HAP-1 (cell line): ENCODE measurements at regions not wholly inside any gene's neighbourhood (a gene's known extent, or its start where the extent isn't known, plus 50 kb on each side); places are given as distances from the start of the nearest gene placed in this dataset.
A peak's percentile ranks its signal among the peaks of the same experiment; 100 is the strongest.

Experiments
- DNase-seq, 2 experiments: peaks; one replicate each; pipeline ENCODE4 v3.0.0-alpha.2; 2016 to 2020; ENCODE audit warnings: low spot score in 2 of 2
- H3K27me3 ChIP-seq: fragments of 250-450 bp; sonication (Bioruptor Pico); 2 replicates; pipeline ENCODE4 v1.5.1; 2020; ENCODE audit warnings: low read depth, mild to moderate bottlenecking, moderate library complexity
- H3K36me3 ChIP-seq: fragments of 250-450 bp; sonication (Bioruptor Pico); replicated peaks from 2 replicates; pipeline ENCODE4 v1.5.1; 2020; ENCODE audit warnings: mild to moderate bottlenecking
- H3K4me1 ChIP-seq: fragments of 250-450 bp; sonication (Bioruptor Pico); 2 replicates; pipeline ENCODE4 v1.5.1; 2020; ENCODE audit warnings: mild to moderate bottlenecking
- H3K4me3 ChIP-seq: fragments of 250-450 bp; sonication (Bioruptor Pico); 2 replicates; pipeline ENCODE4 v1.5.1; 2020; ENCODE audit warnings: mild to moderate bottlenecking, moderate library complexity
- H3K9me3 ChIP-seq: fragments of 250-450 bp; sonication (Bioruptor Pico); 2 replicates; pipeline ENCODE4 v1.5.1; 2020; ENCODE audit warnings: mild to moderate bottlenecking, moderate library complexity
- in situ Hi-C: fragments of 300-500 bp; cut with MboI; formaldehyde crosslinking; loops from 3 replicates; pipeline ENCODE4 v1.14.3; 2020; ENCODE audit warnings: low sequenced_read_pairs, inconsistent platforms, mixed read lengths

GRCh38 chr5:154588091-154588774, 110.2 kb upstream of the HAND1 start:
- Histone ChIP-seq H3K9me3 (no peaks in the 10 kb centered on the region), H3K4me3 (no peak overlapping the region), H3K27me3 (peaks cover 11% of the 10 kb centered on the region), H3K4me1 (no peaks in the 10 kb centered on the region), H3K36me3 (no peaks in the 10 kb centered on the region)
- in situ Hi-C loops, result no loop called here
- no peak for DNase-seq

GRCh38 chr5:154587123-154588026, 109.3 kb upstream of the HAND1 start:
- DNase-seq, result no peak
- Histone ChIP-seq H3K4me1 (no peaks in the 10 kb centered on the region), H3K9me3 (no peaks in the 10 kb centered on the region), H3K27me3 (peaks cover 9% of the 10 kb centered on the region), H3K36me3 (no peaks in the 10 kb centered on the region), H3K4me3 (no peak overlapping the region)
- in situ Hi-C loops, result no loop called here

- no peak for DNase-seq
- H3K4me3 ChIP-seq, result no peak overlapping the region
- in situ Hi-C loops, result no loop called here
These were observed 105.7 kb upstream of the HAND1 start for GRCh38 chr5:154583671-154584177.

GRCh38 chr5:154580422-154580821, 102.4 kb upstream of the HAND1 start:
- Histone ChIP-seq H3K27me3 (peaks cover 8% of the 10 kb centered on the region), H3K4me1 (no peaks in the 10 kb centered on the region), H3K4me3 (no peak overlapping the region), H3K9me3 (no peaks in the 10 kb centered on the region), H3K36me3 (no peaks in the 10 kb centered on the region)
- no peak for DNase-seq
- in situ Hi-C loops, result no loop called here

More at GRCh38 chr5:154583671-154584177, 105.7 kb upstream of the HAND1 start:
- peaks cover 9% of the 10 kb centered on the region for H3K27me3 ChIP-seq
- H3K9me3 ChIP-seq, result no peaks in the 10 kb centered on the region
- no peaks in the 10 kb centered on the region for H3K4me1 ChIP-seq
- H3K36me3 ChIP-seq, result no peaks in the 10 kb centered on the region

GRCh38 chr5:154577416-154577815, 99.4 kb upstream of the HAND1 start:
- DNase-seq, result no peak
- no peaks in the 10 kb centered on the region for H3K36me3 ChIP-seq
- peaks cover 8% of the 10 kb centered on the region for H3K27me3 ChIP-seq
- H3K4me1 ChIP-seq, result no peaks in the 10 kb centered on the region
- no peaks in the 10 kb centered on the region for H3K9me3 ChIP-seq
- no peak overlapping the region for H3K4me3 ChIP-seq
- in situ Hi-C loops, result no loop called here

- H3K9me3 ChIP-seq, result no peaks in the 10 kb centered on the region
- in situ Hi-C loops, result no loop called here
- H3K27me3 ChIP-seq, result peaks cover 8% of the 10 kb centered on the region
These were observed 98.4 kb upstream of the HAND1 start for GRCh38 chr5:154576429-154576806.

GRCh38 chr5:154575546-154576428, 97.8 kb upstream of the HAND1 start:
- H3K36me3 ChIP-seq, result no peaks in the 10 kb centered on the region
- H3K4me3 ChIP-seq, result no peak overlapping the region
- H3K9me3 ChIP-seq, result no peaks in the 10 kb centered on the region
- peaks cover 8% of the 10 kb centered on the region for H3K4me1 ChIP-seq
- no peak for DNase-seq
- peaks cover 8% of the 10 kb centered on the region for H3K27me3 ChIP-seq
- in situ Hi-C loops, result no loop called here

More at GRCh38 chr5:154576429-154576806, 98.4 kb upstream of the HAND1 start:
- H3K36me3 ChIP-seq, result no peaks in the 10 kb centered on the region
- H3K4me1 ChIP-seq, result peaks cover 1% of the 10 kb centered on the region
- no peak overlapping the region for H3K4me3 ChIP-seq
- no peak for DNase-seq

- H3K27me3 ChIP-seq, result peaks cover 8% of the 10 kb centered on the region
- H3K4me3 ChIP-seq, result no peak overlapping the region
- H3K9me3 ChIP-seq, result no peaks in the 10 kb centered on the region
- peaks cover 11% of the 10 kb centered on the region for H3K4me1 ChIP-seq
- no peak for DNase-seq
- in situ Hi-C loops, result no loop called here
- H3K36me3 ChIP-seq, result no peaks in the 10 kb centered on the region
These were observed 95.0 kb upstream of the HAND1 start for GRCh38 chr5:154573011-154573410.

- in situ Hi-C loops, result no loop called here
These were observed 93.5 kb upstream of the HAND1 start for GRCh38 chr5:154571325-154572035.

GRCh38 chr5:154570572-154571324, 92.7 kb upstream of the HAND1 start:
- in situ Hi-C loops, result no loop called here
- no peaks in the 10 kb centered on the region for H3K36me3 ChIP-seq
- H3K4me3 ChIP-seq, result no peak overlapping the region
- peak; percentile 29 to 54 for DNase-seq
- peaks cover 11% of the 10 kb centered on the region for H3K4me1 ChIP-seq
- peaks cover 2% of the 10 kb centered on the region; the same call in 1 of the 2 replicates for H3K27me3 ChIP-seq
- H3K9me3 ChIP-seq, result no peaks in the 10 kb centered on the region

More at GRCh38 chr5:154571325-154572035, 93.5 kb upstream of the HAND1 start:
- no peaks in the 10 kb centered on the region for H3K9me3 ChIP-seq
- H3K27me3 ChIP-seq, result peaks cover 8% of the 10 kb centered on the region; the same call in 1 of the 2 replicates
- peak in 1 of 2 experiments; percentile 23 for DNase-seq
- H3K36me3 ChIP-seq, result no peaks in the 10 kb centered on the region
- H3K4me3 ChIP-seq, result no peak overlapping the region
- peaks cover 11% of the 10 kb centered on the region for H3K4me1 ChIP-seq

- in situ Hi-C loops, result no loop called here
- H3K36me3 ChIP-seq, result no peaks in the 10 kb centered on the region
- H3K27me3 ChIP-seq, result no peaks in the 10 kb centered on the region
- peaks cover 11% of the 10 kb centered on the region for H3K4me1 ChIP-seq
- DNase-seq, result no peak
- no peaks in the 10 kb centered on the region for H3K9me3 ChIP-seq
- H3K4me3 ChIP-seq, result no peak overlapping the region
These were observed 90.6 kb upstream of the HAND1 start for GRCh38 chr5:154568589-154568988.

- Histone ChIP-seq H3K4me1 (peaks cover 11% of the 10 kb centered on the region), H3K27me3 (no peaks in the 10 kb centered on the region), H3K9me3 (no peaks in the 10 kb centered on the region), H3K36me3 (no peaks in the 10 kb centered on the region), H3K4me3 (no peak overlapping the region)
- DNase-seq, result no peak
- in situ Hi-C loops, result no loop called here
These were observed 89.1 kb upstream of the HAND1 start for GRCh38 chr5:154567155-154567554.
